Transverse colon (tissue), 4 donors: ENCODE measurements at regions not wholly inside any gene's neighbourhood (a gene's known extent, or its start where the extent isn't known, plus 50 kb on each side); places are given as distances from the start of the nearest gene placed in this dataset.

Source experiments
- CTCF ChIP-seq, 5 experiments: fragments of 200-600 bp in 3 of 5; fragments of 450-650 bp in 2 of 5; sonication (generic) in 3 of 5; IDR thresholded peaks; 1 replicate in 2 of 5; 2 replicates in 3 of 5; pipeline ENCODE4 v1.5.1; 2016 to 2017; ENCODE audit warnings: antibody characterized with exemption in 5 of 5, inconsistent platforms in 3 of 5, mild to moderate bottlenecking in 2 of 5, moderate library complexity in 1 of 5
- POLR2A ChIP-seq: fragments of 450-650 bp; IDR thresholded peaks from one replicate; pipeline ENCODE4 v1.6.1; 2016; ENCODE audit warnings: antibody characterized with exemption, mild to moderate bottlenecking, moderate library complexity
- POLR2AphosphoS5 ChIP-seq, 3 donors: sonication (generic); formaldehyde crosslinking; IDR thresholded peaks; one replicate each; pipeline ENCODE4 v1.6.1; 2016; ENCODE audit warnings: antibody characterized with exemption in 3 of 3

DNA sequence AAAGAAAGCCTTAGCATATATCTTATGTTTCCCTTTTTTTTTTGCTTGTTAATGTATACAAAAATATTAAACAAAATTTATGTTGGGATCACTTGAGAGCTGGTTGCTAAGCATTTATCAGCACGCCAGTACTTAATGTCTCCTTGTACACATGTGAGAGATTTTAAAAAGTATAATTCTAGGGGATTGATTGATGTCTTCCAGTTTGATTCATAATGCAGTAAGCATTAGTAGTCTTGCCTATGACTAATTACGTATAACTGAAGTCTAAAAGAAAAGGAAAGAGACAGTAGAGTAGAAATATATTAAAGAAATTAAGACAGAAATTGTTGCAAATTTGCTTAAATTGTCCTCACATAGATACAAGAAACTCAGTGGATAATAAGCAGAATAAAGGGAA lies 1630.4 kb upstream of the B3GALT2 start:
- TF ChIP-seq CTCF (IDR thresholded peaks at IDR 0.05) (no peak), POLR2A (no peak), POLR2AphosphoS5 (IDR thresholded peaks at IDR 0.05) (no peak)
